ENCODE measurements at regions not wholly inside any gene's neighbourhood (a gene's known extent, or its start where the extent isn't known, plus 50 kb on each side); places are given as distances from the start of the nearest gene placed in this dataset.

DNA sequence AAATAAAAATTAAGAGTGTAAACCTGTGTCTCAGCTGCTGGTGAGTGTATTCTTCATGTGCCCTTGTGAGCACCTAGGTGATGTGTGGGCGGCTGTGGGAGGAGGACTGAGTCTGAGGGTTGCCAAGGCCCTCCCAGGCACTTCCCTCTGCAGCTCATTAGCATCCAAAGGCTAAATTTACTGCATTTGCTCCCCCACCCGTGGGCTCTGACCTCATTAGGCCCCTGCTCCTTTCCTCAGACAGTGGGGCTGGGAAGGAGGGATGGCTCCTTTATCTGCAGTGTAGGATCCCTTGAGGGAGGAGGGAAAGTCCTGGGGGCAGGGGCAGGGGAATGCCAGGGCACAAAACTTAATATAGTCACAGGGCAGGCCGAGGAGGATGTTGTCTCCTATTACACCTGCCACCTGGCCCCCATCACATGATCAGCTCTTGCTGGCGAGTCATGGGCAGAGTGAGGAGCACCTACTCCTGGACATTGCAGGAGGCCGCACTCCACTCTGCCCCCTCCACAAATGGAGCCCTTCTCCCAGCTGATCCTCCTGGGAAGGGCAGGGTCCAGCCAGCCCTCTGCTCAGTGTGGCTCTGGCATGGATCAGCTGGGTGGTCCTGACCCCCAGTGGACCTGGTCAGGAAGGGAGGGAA, 133.2 kb downstream of the MRPL14 start:
- ChIA-PET CTCF (no interaction called here), POLR2A (no interaction called here)
- Mint-ChIP-seq H3K27ac (no peak overlapping the region), H3K4me1 (no peaks in the 10 kb centered on the region), H3K36me3 (ENCODE audit: low read depth) (no peaks in the 10 kb centered on the region), H3K4me3 (no peak overlapping the region), H3K9me3 (no peaks in the 10 kb centered on the region), H3K27me3 (no peaks in the 10 kb centered on the region)
- DNase-seq, result no peak

DNA sequence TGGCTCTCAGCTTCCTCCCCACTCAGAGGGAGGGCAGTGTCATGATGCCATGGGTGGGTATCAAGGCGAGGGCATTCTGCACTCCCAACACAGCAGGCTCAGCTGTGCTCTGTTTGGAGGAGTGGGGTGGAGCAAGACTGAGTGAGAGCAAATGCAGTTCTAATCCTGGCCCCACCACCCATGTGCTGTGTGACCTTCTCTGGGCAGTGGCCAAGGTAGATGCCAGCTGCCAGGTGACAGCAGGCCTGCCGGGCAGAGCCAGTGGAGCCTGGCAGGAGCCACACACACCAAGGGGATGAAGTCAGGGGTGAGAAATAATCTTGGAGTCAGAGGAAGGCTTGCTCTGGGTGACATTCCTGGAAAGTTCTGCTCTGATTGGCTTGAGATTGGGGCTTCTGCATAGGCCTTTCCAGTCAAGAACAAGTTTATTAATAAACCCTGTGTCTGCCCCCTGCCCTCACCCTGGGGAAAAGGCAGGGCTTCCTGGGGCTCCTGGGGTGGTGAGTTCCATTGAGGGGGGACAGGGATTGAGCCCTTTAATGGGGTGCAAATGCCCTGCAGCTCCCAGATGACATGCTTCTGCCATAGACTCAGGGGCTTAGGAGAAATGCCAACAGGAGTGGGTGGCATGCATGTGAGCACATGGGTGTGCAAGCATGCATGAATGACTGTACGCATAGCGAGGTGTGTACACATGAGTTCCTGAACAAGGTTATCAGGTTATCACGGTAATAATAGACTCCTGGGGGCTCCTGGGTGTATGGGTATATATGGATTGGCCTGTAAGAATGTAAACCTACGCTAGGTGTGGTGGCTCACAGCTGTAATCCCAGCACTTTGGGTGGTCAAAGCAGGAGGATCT, 134.2 kb downstream of the MRPL14 start:
- Mint-ChIP-seq H3K36me3 (ENCODE audit: low read depth) (no peaks in the 10 kb centered on the region), H3K4me1 (no peaks in the 10 kb centered on the region), H3K27me3 (no peaks in the 10 kb centered on the region), H3K27ac (no peak overlapping the region), H3K9me3 (no peaks in the 10 kb centered on the region), H3K4me3 (no peak overlapping the region)
- CTCF ChIA-PET, result interaction anchor here (0.6 to 1.5 kb wide), 3 partner anchors 8 to 936 kb away, joined by 3 to 4 read pairs (median 3); no protein-coding TSS in a partner anchor
- POLR2A ChIA-PET, result no interaction called here
- no peak for DNase-seq

DNA sequence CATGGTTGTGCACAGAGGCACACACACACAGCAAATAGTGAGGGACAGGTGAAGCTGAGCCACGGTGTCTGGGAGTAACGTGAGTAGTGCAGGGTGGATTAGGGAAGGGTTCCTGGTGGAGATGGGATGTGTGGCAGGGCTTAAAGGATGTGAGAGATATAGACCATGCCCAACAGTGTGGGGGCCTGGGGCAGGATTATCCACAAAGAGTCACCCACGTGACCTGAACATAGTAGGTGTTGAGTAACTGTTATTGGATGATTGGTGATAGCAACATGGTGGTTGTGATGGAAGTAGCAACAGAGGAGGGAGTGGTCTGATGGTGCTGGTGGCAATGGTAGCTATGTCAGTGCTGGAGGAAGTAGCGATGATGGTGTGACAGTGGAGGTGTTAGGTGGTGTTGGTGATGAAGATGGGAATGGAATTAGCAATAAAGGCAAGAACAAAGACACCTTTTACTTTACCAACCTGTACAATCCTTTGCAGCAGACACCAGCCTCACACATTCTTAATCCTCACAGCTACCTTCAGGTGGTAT, 135.1 kb downstream of the MRPL14 start:
- no peaks in the 10 kb centered on the region for H3K27me3 Mint-ChIP-seq
- no peak for DNase-seq
- no peak overlapping the region for H3K27ac Mint-ChIP-seq
- no peaks in the 10 kb centered on the region for H3K9me3 Mint-ChIP-seq
- no peaks in the 10 kb centered on the region for H3K36me3 Mint-ChIP-seq (ENCODE audit: low read depth)
- H3K4me1 Mint-ChIP-seq, result no peaks in the 10 kb centered on the region
- POLR2A ChIA-PET, result no interaction called here
- no peak overlapping the region for H3K4me3 Mint-ChIP-seq
- CTCF ChIA-PET, result interaction anchor here (1.5 kb wide), 1 partner anchor 9 kb away, joined by 4 read pairs; no protein-coding TSS in a partner anchor

DNA sequence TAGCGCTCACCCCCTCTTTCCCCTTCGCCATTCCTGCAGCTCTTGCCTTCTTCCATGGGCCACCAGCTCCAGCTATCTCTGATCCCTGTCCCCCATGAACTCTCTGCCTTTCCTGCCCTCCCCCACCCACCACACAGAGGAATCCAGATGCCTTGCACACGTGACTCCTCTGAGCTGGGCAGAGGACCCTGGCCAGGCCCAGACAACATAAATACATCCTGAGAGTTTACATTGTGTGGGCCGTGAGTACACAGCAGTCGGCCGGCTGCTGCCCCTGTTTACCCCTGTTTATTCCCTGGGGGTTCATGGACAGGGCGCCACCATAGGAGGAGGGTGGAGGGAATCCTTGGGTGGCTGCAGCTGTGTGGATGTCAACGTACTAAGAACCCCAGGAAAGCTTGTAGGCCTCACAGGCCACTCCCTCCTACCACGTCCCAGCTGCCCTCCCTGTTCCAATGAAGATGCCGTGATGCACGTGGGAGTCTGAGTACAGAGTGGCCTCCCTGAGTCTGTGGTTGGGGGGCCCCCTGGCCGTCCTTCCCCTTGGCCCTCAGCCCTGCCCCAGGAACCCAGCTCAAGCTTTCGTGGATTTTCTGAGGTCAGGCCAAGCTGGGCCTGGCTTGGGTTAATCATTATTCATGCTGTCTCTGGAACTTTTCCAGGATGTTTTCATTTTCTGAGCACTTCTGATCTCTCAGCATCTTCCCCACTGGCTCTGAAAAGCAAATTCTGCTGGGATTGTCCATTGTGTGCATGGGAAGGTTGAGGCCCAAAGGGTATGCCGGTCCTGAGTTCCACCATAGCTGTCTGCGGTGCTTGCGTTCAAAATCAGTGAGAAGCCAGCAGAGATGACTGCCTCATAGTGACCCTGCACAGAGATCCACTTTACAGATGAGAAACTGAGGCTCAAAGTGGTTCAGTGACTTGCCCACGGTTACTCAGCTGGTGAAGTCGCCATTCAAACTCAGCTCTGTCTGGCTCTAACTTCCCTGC, 136.3 kb downstream of the MRPL14 start:
- Mint-ChIP-seq H3K9me3 (no peaks in the 10 kb centered on the region), H3K4me3 (no peak overlapping the region), H3K27me3 (peaks cover 4% of the 10 kb centered on the region), H3K4me1 (no peaks in the 10 kb centered on the region), H3K27ac (no peak overlapping the region), H3K36me3 (ENCODE audit: low read depth) (no peaks in the 10 kb centered on the region)
- no peak for DNase-seq
- POLR2A ChIA-PET, result no interaction called here
- CTCF ChIA-PET, result interaction anchor here (1.1 to 1.6 kb wide), 3 partner anchors 10 to 88 kb away, joined by 3 to 4 read pairs (median 4); no protein-coding TSS in a partner anchor

DNA sequence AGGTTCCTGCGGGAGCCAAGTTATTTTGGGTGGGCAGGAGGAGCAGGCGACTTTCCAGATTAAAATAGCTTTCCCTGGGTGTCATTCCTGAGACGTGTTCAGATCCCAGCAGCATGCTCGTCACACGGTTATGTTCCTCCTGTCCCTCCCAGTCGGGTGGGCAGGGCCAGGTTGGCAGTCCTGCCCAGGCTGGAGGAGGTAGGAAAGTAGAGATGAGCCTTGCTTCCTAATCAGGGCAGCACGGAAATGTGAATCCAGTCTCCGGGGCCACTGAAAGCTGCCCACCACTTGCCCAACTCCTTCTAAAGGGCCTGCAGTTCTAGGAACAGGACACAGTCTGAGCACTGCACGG, 137.0 kb downstream of the MRPL14 start:
- Mint-ChIP-seq H3K36me3 (ENCODE audit: low read depth) (no peaks in the 10 kb centered on the region), H3K4me1 (no peaks in the 10 kb centered on the region), H3K4me3 (no peak overlapping the region), H3K9me3 (no peaks in the 10 kb centered on the region), H3K27ac (no peak overlapping the region), H3K27me3 (peaks cover 4% of the 10 kb centered on the region)
- ChIA-PET CTCF (interaction anchor here (1.6 kb wide), 1 partner anchor 19 kb away, joined by 3 read pairs; no protein-coding TSS in a partner anchor), POLR2A (no interaction called here)
- no peak for DNase-seq

DNA sequence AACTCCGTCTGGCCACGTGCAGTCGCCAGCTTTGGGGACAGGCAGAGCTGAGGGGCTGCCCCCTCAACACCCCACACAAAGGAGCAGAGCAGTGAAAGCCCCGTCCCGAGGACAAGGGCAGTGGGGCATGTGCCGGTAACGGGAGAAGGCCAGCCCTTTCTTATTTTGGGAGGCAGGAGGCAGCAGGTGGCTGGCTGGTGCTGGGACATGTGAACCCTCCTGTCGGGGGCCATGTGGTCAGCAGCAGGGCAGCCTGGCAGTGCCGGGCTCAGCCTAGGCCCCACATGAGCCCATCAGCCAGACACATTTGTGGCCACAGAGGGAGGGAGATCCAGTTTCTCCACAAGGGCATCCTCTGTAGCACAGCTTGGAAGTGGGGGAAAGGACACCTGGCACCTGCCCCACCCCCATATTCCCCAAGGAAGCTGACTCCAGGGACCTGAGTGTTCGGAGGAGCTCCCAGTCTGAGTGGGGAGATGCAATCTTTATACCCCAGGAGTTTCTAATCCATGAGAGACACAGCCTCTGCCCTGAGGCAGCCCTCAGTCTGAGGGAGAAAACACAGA, 137.6 kb downstream of the MRPL14 start:
- no peaks in the 10 kb centered on the region for H3K36me3 Mint-ChIP-seq (ENCODE audit: low read depth)
- H3K27ac Mint-ChIP-seq, result no peak overlapping the region
- DNase-seq, result no peak
- H3K27me3 Mint-ChIP-seq, result peaks cover 4% of the 10 kb centered on the region
- H3K4me1 Mint-ChIP-seq, result no peaks in the 10 kb centered on the region
- no peaks in the 10 kb centered on the region for H3K9me3 Mint-ChIP-seq
- CTCF ChIA-PET, result interaction anchor here (1.5 to 1.6 kb wide), 2 partner anchors 9 to 20 kb away, joined by 3 read pairs; no protein-coding TSS in a partner anchor
- H3K4me3 Mint-ChIP-seq, result no peak overlapping the region
- POLR2A ChIA-PET, result no interaction called here

DNA sequence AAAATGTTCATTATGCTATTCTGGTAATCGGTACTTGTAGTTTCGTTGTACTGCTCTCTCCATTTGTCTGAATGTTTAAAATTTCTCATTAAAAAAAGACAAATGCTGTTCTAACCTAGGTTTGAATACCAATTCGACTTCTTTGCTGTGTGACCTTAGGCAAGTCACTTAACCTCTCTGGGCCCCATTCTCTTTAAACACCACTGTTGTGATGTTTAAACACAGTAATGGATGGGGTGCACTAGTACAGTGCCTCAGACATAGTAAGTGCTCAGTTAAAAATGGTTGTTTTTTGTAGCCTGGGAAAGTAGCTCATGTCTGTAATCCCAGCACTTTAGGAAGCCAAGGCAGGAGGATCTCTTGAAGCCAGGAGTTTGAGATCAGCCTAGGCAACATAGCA, 138.5 kb downstream of the MRPL14 start:
- H3K4me3 Mint-ChIP-seq, result no peak overlapping the region
- DNase-seq, result no peak
- peaks cover 4% of the 10 kb centered on the region for H3K27me3 Mint-ChIP-seq
- H3K27ac Mint-ChIP-seq, result no peak overlapping the region
- no peaks in the 10 kb centered on the region for H3K4me1 Mint-ChIP-seq
- ChIA-PET POLR2A (no interaction called here), CTCF (interaction anchor here (0.6 to 1.5 kb wide), 2 partner anchors 10 to 232 kb away, joined by 3 read pairs; no protein-coding TSS in a partner anchor)
- no peaks in the 10 kb centered on the region for H3K36me3 Mint-ChIP-seq (ENCODE audit: low read depth)
- H3K9me3 Mint-ChIP-seq, result no peaks in the 10 kb centered on the region

DNA sequence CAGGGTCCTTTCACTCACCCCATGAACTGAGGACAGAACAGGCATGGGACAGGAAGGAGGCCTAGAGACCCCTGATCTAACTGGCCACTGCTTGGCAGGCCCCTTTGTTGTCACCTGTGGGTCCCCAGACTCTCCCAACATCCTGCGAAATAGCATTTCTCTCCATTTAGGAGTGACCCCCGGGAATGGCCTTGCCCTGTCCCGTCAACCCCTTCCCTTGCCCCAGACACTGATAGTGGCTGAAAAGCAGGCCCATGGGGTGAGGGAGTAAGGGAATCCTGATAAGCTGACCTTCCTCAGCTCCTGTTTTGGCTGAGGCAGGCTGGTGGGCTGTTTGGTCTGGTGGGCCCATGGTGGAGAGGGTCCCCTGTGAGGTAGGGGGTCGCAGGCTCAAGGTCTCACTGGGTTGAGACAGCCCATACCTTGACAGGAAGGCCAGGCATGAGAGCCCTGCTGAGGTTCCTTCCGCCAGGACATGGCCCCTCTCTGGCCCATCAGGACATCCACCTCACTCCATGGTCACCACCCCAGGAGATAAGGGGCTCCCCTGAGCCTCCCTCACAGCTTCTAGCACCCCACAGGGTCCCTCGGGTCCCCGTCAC, 139.3 kb downstream of the MRPL14 start:
- CTCF ChIA-PET, result interaction anchor here (0.6 to 1.2 kb wide), 2 partner anchors 12 to 231 kb away, joined by 3 read pairs; no protein-coding TSS in a partner anchor
- no peaks in the 10 kb centered on the region for H3K9me3 Mint-ChIP-seq
- H3K27me3 Mint-ChIP-seq, result peaks cover 4% of the 10 kb centered on the region
- H3K4me1 Mint-ChIP-seq, result no peaks in the 10 kb centered on the region
- H3K4me3 Mint-ChIP-seq, result no peak overlapping the region
- no peaks in the 10 kb centered on the region for H3K36me3 Mint-ChIP-seq (ENCODE audit: low read depth)
- POLR2A ChIA-PET, result no interaction called here
- no peak overlapping the region for H3K27ac Mint-ChIP-seq
- DNase-seq, result no peak

DNA sequence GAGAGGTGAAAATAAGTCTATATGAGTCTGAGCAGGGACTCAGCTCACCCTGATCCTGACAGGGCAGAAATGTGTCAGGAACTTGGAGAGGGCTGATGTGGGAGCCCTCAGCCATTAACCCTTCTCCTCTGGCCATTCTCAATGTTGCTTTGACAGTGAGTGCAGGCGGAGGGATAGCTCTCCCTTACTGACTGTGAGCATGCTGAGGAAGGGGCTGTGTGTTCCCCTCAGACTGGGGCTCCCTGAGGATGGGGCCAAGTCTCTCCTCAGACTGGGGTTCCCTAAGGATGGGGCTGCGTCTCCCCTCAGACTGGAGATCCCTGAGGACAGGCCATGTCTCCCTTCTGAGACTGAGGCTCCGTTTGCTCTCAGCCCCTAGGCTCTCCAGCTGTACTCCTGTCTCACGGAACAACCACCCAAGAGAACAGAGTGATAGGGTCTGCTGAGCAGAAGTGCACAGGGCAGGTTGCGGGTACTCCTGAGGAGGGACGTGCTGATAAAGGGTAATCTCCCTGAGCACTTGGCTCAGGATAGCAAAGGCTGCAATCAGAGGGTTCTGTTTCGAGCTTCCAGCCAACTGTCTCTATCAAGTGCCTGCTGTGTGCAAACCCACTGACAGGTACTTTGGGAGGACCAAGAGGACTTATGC, 141.0 kb downstream of the MRPL14 start:
- H3K27ac Mint-ChIP-seq, result no peak overlapping the region
- ChIA-PET CTCF (interaction anchor here (0.9 to 1.6 kb wide), 3 partner anchors 10 to 52 kb away, joined by 3 to 5 read pairs (median 5); no protein-coding TSS in a partner anchor), POLR2A (no interaction called here)
- no peaks in the 10 kb centered on the region for H3K4me1 Mint-ChIP-seq
- no peak for DNase-seq
- H3K9me3 Mint-ChIP-seq, result no peaks in the 10 kb centered on the region
- H3K36me3 Mint-ChIP-seq (ENCODE audit: low read depth), result no peaks in the 10 kb centered on the region
- no peak overlapping the region for H3K4me3 Mint-ChIP-seq
- H3K27me3 Mint-ChIP-seq, result peaks cover 4% of the 10 kb centered on the region

DNA sequence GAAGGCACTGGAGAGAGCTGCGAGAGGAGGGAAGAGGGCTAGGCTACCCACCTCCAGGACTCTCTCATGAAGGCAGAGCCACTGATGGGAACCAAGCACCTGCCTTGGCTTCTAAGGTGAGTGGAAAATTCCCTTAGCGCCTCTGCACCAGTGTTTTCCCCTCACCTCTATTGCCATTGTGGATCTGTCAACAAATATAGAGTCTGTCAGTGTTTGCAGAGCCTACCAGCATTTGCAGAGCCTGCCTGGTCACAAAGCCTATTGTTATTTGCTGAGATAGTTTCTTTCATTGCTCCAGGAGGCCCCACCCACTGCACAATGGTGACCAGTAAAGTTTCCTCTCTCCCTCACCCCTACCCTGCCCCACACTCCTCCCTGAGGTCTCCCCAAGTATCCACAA, 141.9 kb downstream of the MRPL14 start:
- H3K27ac Mint-ChIP-seq, result no peak overlapping the region
- no peaks in the 10 kb centered on the region for H3K9me3 Mint-ChIP-seq
- no peak for DNase-seq
- H3K4me3 Mint-ChIP-seq, result no peak overlapping the region
- no peaks in the 10 kb centered on the region for H3K4me1 Mint-ChIP-seq
- ChIA-PET CTCF (interaction anchor here (0.9 kb wide), 1 partner anchor 10 kb away, joined by 5 read pairs; no protein-coding TSS in a partner anchor), POLR2A (no interaction called here)
- peaks cover 4% of the 10 kb centered on the region for H3K27me3 Mint-ChIP-seq
- H3K36me3 Mint-ChIP-seq (ENCODE audit: low read depth), result no peaks in the 10 kb centered on the region

DNA sequence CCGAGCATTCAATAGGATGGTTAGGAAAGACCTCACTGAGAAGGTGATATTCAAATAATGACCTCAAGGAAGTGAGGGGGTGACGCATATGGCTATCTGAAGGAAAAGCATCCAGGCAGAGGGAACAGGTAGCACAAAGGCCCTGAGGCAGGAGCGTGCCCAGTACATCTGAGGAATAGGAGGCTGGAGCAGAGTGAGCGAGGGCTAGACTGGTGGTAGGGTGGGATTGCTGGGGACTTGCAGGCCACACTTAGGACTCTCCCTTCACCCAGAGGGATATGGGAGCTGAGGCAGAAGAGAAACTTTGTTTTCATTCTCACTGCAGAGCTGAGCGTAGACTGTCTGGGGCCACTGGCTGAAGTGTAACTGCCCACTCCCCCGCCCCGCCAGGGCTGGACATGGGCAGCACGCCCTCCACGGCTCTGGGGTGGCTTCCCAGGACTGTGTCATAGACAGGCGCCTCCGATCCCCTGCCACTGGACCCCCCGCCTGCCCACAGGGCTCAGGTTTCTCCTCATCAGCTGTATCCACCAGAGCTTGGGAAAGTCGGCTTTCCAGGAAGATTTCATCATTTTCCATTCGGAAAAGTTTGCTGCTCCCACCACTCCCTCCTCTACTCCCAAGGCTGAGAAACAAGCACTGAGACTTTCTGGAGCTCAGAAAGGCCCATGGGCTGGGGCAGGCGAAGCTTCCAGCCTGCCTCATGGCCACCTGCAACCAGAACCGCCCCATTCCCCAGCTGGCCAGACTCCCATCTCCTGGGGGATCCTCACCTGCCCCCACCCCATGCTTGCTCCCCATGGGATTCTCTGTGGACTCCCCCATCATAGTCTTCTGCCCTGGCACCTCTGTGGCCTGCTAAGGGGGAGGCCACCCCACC, 142.6 kb downstream of the MRPL14 start:
- no peaks in the 10 kb centered on the region for H3K4me1 Mint-ChIP-seq
- no peak overlapping the region for H3K27ac Mint-ChIP-seq
- no peaks in the 10 kb centered on the region for H3K36me3 Mint-ChIP-seq (ENCODE audit: low read depth)
- no peak overlapping the region for H3K4me3 Mint-ChIP-seq
- ChIA-PET POLR2A (no interaction called here), CTCF (no interaction called here)
- no peaks in the 10 kb centered on the region for H3K9me3 Mint-ChIP-seq
- DNase-seq, result no peak
- peaks cover 4% of the 10 kb centered on the region for H3K27me3 Mint-ChIP-seq
